Ovary (tissue), 7 donors: ENCODE measurements at regions not wholly inside any gene's neighbourhood (a gene's known extent, or its start where the extent isn't known, plus 50 kb on each side); places are given as distances from the start of the nearest gene placed in this dataset.

ENCODE experiments used
- DNase-seq, 5 donors: peaks; one replicate each; pipeline ENCODE4 v3.0.0-alpha.2; 2019 to 2020
- H3K27ac ChIP-seq, 2 donors: fragments of 200-600 bp; one replicate each; pipeline versions ENCODE4 v1.5.1 to v1.8.0; 2019 to 2022
- H3K27me3 ChIP-seq: fragments of 200-600 bp; one replicate; pipeline ENCODE4 v1.8.0; 2022
- H3K36me3 ChIP-seq: fragments of 200-600 bp; sonication (generic); one replicate; pipeline ENCODE4 v1.5.1; 2019
- H3K4me1 ChIP-seq: one replicate; pipeline ENCODE4 v1.8.1; 2013; ENCODE audit warnings: mild to moderate bottlenecking, moderate library complexity; ENCODE audit not compliant: insufficient read depth
- H3K4me3 ChIP-seq: fragments of 200-600 bp; sonication (generic); one replicate; pipeline ENCODE4 v1.5.1; 2017
- H3K9me3 ChIP-seq, 2 donors: fragments of 200-600 bp in 1 of 2; sonication (generic) in 1 of 2; one replicate each; pipeline versions ENCODE4 v1.5.1 to v1.8.1; 2013 to 2019; ENCODE audit warnings: mild to moderate bottlenecking in 1 of 2, moderate library complexity in 1 of 2
- EP300 ChIP-seq: sonication (generic); formaldehyde crosslinking; IDR thresholded peaks from one replicate; pipeline ENCODE4 v1.6.1; 2017; ENCODE audit warnings: antibody characterized with exemption
- POLR2A ChIP-seq: fragments of 450-650 bp; IDR thresholded peaks from one replicate; pipeline ENCODE4 v1.6.1; 2017; ENCODE audit warnings: antibody characterized with exemption, mild to moderate bottlenecking, moderate library complexity
- WGBS, 3 donors: extraction: QIAGEN DNeasy Blood & Tissue Kit in 1 of 3; methylation state at CpG; one replicate each; pipeline versions ENCODE4 v1.1.5 to v1.1.7; 2013 to 2017; 5-methylcytosine and 5-hydroxymethylcytosine counted together
- intact Hi-C, 4 donors: fragments of 100-400 bp; cut with DNase I; formaldehyde crosslinking; loops; one replicate each; pipeline versions ENCODE4 v1.11.0 to v1.15.1; 2022 to 2023
- TF ChIP-seq, protein P1 (sequence below), 3 donors: fragments of 450-650 bp in 2 of 3; fragments of 200-600 bp in 1 of 3; IDR thresholded peaks; one replicate each; pipeline versions ENCODE4 v1.5.1 to v1.8.0; 2016 to 2022; ENCODE audit warnings: antibody characterized with exemption in 3 of 3, mild to moderate bottlenecking in 1 of 3
- donor health status: DM: no; HTN: no; CAD: no; lungs with moderate emphysema.
- donor health status: DM: no; HTN: no; CAD: no.
- donor health status: Bipolar disorder and iron deficiency.
- donor health status: DM: no; HTN: no; CAD: no.
- donor health status: DM: yes; HTN: yes; CAD: no.

DNA sequence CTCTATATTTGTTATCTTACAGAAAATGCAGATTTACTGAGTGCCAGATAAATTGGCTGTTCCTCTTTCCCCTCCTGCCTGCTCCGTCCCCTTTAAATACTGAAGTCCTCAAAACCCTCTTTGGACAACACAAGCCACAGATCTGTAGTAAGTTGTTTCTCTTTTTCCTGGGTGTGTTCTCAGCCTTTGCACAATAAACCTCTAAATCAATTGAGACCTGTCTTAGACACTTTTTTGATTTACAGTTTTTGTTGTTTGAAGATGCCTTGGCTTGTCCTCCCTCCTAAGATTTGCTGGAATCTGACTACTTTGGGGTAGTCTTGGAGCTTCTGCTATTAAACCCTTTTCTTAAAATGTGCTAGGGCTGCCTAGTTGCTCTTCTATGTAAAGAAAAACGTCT lies 60.9 kb upstream of the EIF2S2 start:
- H3K27ac ChIP-seq, result no peak overlapping the region
- no peaks in the 10 kb centered on the region for H3K27me3 ChIP-seq
- DNase-seq, result no peak
- no peak overlapping the region for H3K4me3 ChIP-seq
- TF ChIP-seq, protein P1, sequence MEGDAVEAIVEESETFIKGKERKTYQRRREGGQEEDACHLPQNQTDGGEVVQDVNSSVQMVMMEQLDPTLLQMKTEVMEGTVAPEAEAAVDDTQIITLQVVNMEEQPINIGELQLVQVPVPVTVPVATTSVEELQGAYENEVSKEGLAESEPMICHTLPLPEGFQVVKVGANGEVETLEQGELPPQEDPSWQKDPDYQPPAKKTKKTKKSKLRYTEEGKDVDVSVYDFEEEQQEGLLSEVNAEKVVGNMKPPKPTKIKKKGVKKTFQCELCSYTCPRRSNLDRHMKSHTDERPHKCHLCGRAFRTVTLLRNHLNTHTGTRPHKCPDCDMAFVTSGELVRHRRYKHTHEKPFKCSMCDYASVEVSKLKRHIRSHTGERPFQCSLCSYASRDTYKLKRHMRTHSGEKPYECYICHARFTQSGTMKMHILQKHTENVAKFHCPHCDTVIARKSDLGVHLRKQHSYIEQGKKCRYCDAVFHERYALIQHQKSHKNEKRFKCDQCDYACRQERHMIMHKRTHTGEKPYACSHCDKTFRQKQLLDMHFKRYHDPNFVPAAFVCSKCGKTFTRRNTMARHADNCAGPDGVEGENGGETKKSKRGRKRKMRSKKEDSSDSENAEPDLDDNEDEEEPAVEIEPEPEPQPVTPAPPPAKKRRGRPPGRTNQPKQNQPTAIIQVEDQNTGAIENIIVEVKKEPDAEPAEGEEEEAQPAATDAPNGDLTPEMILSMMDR (IDR thresholded peaks at IDR 0.05), result no peak
- TF ChIP-seq EP300, result no peak
- TF ChIP-seq POLR2A, result no peak
- no peaks in the 10 kb centered on the region for H3K4me1 ChIP-seq
- intact Hi-C loops, result no loop called here
- H3K36me3 ChIP-seq, result no peaks in the 10 kb centered on the region
- WGBS, 3 donors, result 50 to 54% (median 51%) methylated on average over 2 of the region's 2 CpGs
- no peaks in the 10 kb centered on the region for H3K9me3 ChIP-seq

DNA sequence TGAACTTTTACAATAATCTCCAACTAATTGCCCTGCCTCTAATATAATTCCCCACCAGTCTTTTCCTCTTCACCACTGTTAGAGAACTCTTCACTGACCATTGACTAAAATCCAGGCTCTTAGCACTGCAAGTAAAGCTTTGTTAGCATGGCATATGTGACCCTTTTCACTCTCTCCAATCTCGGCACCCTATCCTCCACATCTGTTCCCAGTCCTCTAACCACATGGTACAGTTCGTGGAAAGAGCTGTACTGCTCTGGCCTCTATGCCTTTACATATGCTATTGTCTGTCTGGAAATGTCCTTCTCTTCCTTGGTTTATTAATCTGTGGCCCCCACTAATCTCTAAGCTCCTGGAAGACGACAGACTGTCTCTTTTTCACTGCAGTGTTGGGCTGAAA lies 63.0 kb upstream of the EIF2S2 start:
- DNase-seq, result no peak
- Histone ChIP-seq H3K27me3 (no peaks in the 10 kb centered on the region), H3K27ac (no peak overlapping the region), H3K36me3 (no peaks in the 10 kb centered on the region), H3K9me3 (no peaks in the 10 kb centered on the region), H3K4me1 (no peaks in the 10 kb centered on the region), H3K4me3 (no peak overlapping the region)
- intact Hi-C loops, result no loop called here
- 70 to 81% (median 73%) methylated on average over 3 of the region's 3 CpGs for WGBS, 3 donors
- TF ChIP-seq POLR2A (no peak), EP300 (no peak)
- TF ChIP-seq, protein P1 (IDR thresholded peaks at IDR 0.05), result no peak

DNA sequence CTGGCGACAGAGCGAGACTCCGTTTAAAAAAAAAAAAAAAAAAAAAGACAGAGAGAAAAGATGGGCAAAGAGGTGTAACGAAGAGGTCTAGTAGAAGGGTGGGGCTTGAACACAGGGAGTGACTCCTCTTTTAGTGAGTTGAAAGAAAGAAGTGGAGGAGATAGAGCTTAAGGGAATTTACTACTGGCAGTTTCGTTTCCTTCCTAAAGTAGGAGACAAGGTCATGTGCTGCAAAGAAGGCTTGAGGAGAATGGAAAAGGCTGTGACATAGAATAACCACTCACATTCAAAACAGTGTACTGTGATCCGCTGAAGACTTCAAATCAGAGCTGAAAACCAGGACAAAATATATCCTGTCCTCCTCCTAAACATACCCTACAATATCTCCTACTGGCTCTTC lies 63.8 kb upstream of the EIF2S2 start:
- WGBS, 3 donors, result 81 to 84% (median 82%) methylated on average over 6 of the region's 6 CpGs

DNA sequence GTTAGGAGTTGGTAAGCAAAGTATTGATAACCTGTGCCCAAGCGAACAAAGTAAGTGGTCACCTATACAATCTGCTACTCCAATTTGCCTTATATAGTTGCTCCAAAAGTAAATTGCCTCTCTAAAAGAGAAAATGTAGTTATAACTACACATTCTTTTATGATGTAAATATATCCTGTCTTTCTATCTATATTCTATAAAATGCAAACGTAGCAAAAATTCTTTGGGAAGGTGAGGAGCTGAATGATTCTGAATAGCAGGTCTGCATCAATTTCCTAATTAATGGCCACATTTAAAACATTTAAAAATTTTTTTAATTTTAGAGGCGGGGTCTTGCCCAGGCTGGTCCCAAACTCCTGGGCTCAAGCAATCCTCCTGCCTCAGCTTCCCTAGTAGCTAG lies 64.2 kb upstream of the ASIP start:
- 90 to 93% (median 91%) methylated on average over 3 of the region's 3 CpGs for WGBS, 3 donors
- Histone ChIP-seq H3K27ac (no peak overlapping the region), H3K9me3 (no peaks in the 10 kb centered on the region), H3K4me3 (no peak overlapping the region), H3K27me3 (no peaks in the 10 kb centered on the region), H3K4me1 (no peaks in the 10 kb centered on the region), H3K36me3 (no peaks in the 10 kb centered on the region)
- intact Hi-C loops, result no loop called here
- DNase-seq, result no peak
- TF ChIP-seq EP300 (no peak), POLR2A (no peak)
- TF ChIP-seq, protein P1 (IDR thresholded peaks at IDR 0.05), result no peak

More for the DNA sequence above, 63.8 kb upstream of the EIF2S2 start:
- DNase-seq, result no peak
- TF ChIP-seq POLR2A (no peak), EP300 (no peak)
- TF ChIP-seq, protein P1 (IDR thresholded peaks at IDR 0.05), result no peak
- H3K36me3 ChIP-seq, result no peaks in the 10 kb centered on the region
- H3K4me1 ChIP-seq, result no peaks in the 10 kb centered on the region
- H3K27ac ChIP-seq, result no peak overlapping the region
- H3K4me3 ChIP-seq, result no peak overlapping the region
- no peaks in the 10 kb centered on the region for H3K9me3 ChIP-seq
- intact Hi-C loops, result no loop called here
- no peaks in the 10 kb centered on the region for H3K27me3 ChIP-seq
